ENCODE measurements at regions not wholly inside any gene's neighbourhood (a gene's known extent, or its start where the extent isn't known, plus 50 kb on each side); places are given as distances from the start of the nearest gene placed in this dataset.

DNA sequence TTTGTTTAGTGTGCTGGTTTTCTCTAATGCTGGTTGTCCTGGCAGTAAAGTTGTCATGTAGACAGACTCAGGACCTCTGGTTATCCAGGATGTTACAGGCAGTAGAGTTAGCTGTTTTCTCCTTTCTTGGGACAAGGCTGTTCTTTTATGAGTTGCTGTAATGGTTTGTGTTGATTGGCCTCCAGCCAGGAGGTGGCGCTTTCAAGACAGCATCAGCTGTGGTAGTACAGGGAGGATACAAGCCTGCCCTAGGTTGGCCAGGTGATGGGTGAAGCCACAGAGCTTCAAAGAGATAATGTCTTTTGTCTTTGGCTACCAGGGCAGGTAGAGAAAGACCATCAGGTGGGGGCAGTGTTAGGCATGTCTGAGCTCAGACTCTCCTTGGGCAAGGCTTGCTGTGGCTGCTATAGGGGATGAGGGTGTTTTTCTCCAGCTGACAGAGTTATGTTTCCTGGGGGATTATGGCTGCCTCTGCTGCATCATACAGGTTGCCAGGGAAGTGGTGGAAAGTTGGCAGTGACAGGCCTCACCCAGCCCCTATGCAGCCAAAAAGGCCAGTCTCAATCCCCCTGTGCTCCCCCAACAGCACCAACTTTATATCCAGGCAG is 127.2 kb upstream of the TAB2 start:
- peak; percentile 60 for TF ChIP-seq RAD21 (IDR thresholded peaks at IDR 0.05; ENCODE audit: low read depth)
- no peak for TF ChIP-seq NFIC (IDR thresholded peaks at IDR 0.05)

DNA sequence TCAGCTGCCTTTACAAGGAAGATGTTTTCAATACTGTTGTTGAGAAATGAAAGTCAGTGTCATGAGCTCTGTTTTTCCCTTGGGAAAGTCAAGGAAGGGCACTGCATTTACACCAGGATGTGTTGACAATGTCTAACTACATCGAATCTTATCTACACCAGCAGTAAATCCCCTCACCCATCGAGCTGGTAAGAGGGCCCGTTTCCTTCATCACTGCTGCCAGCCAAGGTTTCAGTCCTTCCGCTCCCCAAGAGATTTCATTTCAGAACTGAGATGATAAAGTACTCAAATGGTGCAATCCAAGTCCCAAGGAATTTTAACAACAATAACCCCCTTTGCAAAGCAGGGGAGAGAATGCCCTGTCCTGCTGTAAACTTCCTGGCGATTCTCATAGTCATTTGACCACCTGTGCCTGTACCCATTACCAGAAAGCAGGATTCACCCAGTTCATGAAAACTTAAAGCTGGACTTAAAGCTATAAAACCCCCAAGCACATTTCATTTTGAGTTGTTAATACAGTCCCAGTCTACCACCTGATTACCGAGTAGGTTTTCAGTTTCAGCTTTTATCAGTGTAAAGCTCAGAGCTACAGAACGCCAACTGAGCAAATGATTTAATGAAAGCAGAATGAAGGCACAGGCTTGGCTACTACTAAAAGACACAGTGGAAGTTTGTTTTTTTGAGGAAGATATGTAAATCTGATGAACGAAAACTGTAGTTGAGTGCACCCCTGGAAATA is 122.5 kb upstream of the TAB2 start:
- TF ChIP-seq CEBPB (IDR thresholded peaks at IDR 0.05) (no peak), CREB1 (IDR thresholded peaks at IDR 0.05; ENCODE audit: low read depth) (no peak), ZBTB7A (IDR thresholded peaks at IDR 0.05; ENCODE audit: low read depth) (no peak), TEAD4 (IDR thresholded peaks at IDR 0.05) (no peak), EGR1 (IDR thresholded peaks at IDR 0.05) (no peak), RAD21 (IDR thresholded peaks at IDR 0.05; ENCODE audit: low read depth) (no peak), YY1 (IDR thresholded peaks at IDR 0.05; ENCODE audit: low read depth) (no peak), NFIC (IDR thresholded peaks at IDR 0.05) (no peak), FOXM1 (IDR thresholded peaks at IDR 0.05; ENCODE audit: borderline replicate concordance, low read depth) (no peak), TCF12 (IDR thresholded peaks at IDR 0.05; ENCODE audit: low read depth) (no peak), TAF1 (IDR thresholded peaks at IDR 0.05; ENCODE audit: low read depth) (no peak), EP300 (IDR thresholded peaks at IDR 0.05; ENCODE audit: borderline replicate concordance) (no peak)
- TF ChIP-seq, protein P1, sequence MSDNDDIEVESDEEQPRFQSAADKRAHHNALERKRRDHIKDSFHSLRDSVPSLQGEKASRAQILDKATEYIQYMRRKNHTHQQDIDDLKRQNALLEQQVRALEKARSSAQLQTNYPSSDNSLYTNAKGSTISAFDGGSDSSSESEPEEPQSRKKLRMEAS (IDR thresholded peaks at IDR 0.05), result no peak
- TF ChIP-seq, protein P2, sequence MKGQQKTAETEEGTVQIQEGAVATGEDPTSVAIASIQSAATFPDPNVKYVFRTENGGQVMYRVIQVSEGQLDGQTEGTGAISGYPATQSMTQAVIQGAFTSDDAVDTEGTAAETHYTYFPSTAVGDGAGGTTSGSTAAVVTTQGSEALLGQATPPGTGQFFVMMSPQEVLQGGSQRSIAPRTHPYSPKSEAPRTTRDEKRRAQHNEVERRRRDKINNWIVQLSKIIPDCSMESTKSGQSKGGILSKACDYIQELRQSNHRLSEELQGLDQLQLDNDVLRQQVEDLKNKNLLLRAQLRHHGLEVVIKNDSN (IDR thresholded peaks at IDR 0.05), result no peak
- TF ChIP-seq, protein P3, sequence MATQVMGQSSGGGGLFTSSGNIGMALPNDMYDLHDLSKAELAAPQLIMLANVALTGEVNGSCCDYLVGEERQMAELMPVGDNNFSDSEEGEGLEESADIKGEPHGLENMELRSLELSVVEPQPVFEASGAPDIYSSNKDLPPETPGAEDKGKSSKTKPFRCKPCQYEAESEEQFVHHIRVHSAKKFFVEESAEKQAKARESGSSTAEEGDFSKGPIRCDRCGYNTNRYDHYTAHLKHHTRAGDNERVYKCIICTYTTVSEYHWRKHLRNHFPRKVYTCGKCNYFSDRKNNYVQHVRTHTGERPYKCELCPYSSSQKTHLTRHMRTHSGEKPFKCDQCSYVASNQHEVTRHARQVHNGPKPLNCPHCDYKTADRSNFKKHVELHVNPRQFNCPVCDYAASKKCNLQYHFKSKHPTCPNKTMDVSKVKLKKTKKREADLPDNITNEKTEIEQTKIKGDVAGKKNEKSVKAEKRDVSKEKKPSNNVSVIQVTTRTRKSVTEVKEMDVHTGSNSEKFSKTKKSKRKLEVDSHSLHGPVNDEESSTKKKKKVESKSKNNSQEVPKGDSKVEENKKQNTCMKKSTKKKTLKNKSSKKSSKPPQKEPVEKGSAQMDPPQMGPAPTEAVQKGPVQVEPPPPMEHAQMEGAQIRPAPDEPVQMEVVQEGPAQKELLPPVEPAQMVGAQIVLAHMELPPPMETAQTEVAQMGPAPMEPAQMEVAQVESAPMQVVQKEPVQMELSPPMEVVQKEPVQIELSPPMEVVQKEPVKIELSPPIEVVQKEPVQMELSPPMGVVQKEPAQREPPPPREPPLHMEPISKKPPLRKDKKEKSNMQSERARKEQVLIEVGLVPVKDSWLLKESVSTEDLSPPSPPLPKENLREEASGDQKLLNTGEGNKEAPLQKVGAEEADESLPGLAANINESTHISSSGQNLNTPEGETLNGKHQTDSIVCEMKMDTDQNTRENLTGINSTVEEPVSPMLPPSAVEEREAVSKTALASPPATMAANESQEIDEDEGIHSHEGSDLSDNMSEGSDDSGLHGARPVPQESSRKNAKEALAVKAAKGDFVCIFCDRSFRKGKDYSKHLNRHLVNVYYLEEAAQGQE (IDR thresholded peaks at IDR 0.05; ENCODE audit: low read depth), result no peak

DNA sequence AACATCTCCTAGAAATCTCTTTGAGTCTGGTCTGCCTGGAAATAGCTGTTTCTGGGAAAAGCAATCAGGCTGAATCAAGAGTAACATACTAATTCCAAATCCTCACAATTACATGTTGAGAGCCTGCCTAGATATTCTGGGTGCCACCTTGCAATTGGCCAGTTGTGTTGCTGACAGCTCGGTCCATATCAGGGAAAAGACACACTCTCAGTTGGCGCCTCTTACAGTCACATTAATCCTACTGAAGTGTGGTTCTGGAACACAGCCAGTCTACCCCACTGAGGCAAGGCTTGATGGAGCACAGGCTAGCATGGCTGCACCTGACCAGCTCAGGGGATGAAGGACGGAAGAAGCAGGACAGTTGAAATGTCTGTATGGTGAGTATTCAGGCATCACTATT is 121.4 kb upstream of the TAB2 start:
- no peak for TF ChIP-seq RAD21 (IDR thresholded peaks at IDR 0.05; ENCODE audit: low read depth)
- TF ChIP-seq, protein P1 (IDR thresholded peaks at IDR 0.05), result no peak
- no peak for TF ChIP-seq FOXM1 (IDR thresholded peaks at IDR 0.05; ENCODE audit: borderline replicate concordance, low read depth)
- TF ChIP-seq YY1 (IDR thresholded peaks at IDR 0.05; ENCODE audit: low read depth), result no peak
- no peak for TF ChIP-seq TAF1 (IDR thresholded peaks at IDR 0.05; ENCODE audit: low read depth)
- TF ChIP-seq TCF12 (IDR thresholded peaks at IDR 0.05; ENCODE audit: low read depth), result no peak
- no peak for TF ChIP-seq CREB1 (IDR thresholded peaks at IDR 0.05; ENCODE audit: low read depth)
- no peak for TF ChIP-seq NFIC (IDR thresholded peaks at IDR 0.05)
- TF ChIP-seq EGR1 (IDR thresholded peaks at IDR 0.05), result no peak
- TF ChIP-seq, protein P3 (IDR thresholded peaks at IDR 0.05; ENCODE audit: low read depth), result no peak
- TF ChIP-seq EP300 (IDR thresholded peaks at IDR 0.05; ENCODE audit: borderline replicate concordance), result no peak
- TF ChIP-seq ZBTB7A (IDR thresholded peaks at IDR 0.05; ENCODE audit: low read depth), result no peak
- TF ChIP-seq TEAD4 (IDR thresholded peaks at IDR 0.05), result no peak
- TF ChIP-seq CEBPB (IDR thresholded peaks at IDR 0.05), result no peak
- TF ChIP-seq, protein P2 (IDR thresholded peaks at IDR 0.05), result no peak

DNA sequence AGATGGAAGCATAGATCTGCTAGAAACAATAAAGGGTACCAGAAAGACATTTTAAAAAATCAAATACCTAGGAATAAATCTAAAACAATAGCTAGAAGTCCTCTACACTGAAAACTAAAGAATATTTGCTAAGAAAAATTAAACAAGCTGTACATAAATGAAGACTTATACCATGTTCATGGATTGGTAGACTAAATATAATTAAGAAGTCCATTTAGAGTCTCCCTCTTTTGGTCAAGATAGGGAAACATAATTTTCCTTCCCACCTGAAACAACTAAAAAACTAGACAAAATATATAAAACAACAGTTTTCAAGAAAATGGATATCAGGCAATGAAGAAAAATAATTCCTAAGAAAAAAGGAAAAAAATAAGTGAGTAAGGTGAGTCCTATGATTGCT is 120.0 kb upstream of the TAB2 start:
- TF ChIP-seq RAD21 (IDR thresholded peaks at IDR 0.05; ENCODE audit: low read depth), result no peak
- no peak for TF ChIP-seq TEAD4 (IDR thresholded peaks at IDR 0.05)
- TF ChIP-seq TAF1 (IDR thresholded peaks at IDR 0.05; ENCODE audit: low read depth), result no peak
- TF ChIP-seq TCF12 (IDR thresholded peaks at IDR 0.05; ENCODE audit: low read depth), result no peak
- no peak for TF ChIP-seq EP300 (IDR thresholded peaks at IDR 0.05; ENCODE audit: borderline replicate concordance)
- TF ChIP-seq, protein P1 (IDR thresholded peaks at IDR 0.05), result no peak
- TF ChIP-seq EGR1 (IDR thresholded peaks at IDR 0.05), result no peak
- no peak for TF ChIP-seq CEBPB (IDR thresholded peaks at IDR 0.05)
- TF ChIP-seq, protein P3 (IDR thresholded peaks at IDR 0.05; ENCODE audit: low read depth), result no peak
- TF ChIP-seq YY1 (IDR thresholded peaks at IDR 0.05; ENCODE audit: low read depth), result no peak
